Adrenal gland (tissue), 5 donors: ENCODE measurements at regions not wholly inside any gene's neighbourhood (a gene's known extent, or its start where the extent isn't known, plus 50 kb on each side); places are given as distances from the start of the nearest gene placed in this dataset.

Experiments used
- POLR2A ChIP-seq, 2 donors: fragments of 450-650 bp; IDR thresholded peaks; one replicate each; pipeline ENCODE4 v1.6.1; 2017; ENCODE audit warnings: antibody characterized with exemption in 2 of 2, mild to moderate bottlenecking in 2 of 2, moderate library complexity in 1 of 2
- TF ChIP-seq, protein P1 (sequence below), 6 experiments: fragments of 450-650 bp in 4 of 6; fragments of 200-600 bp in 2 of 6; sonication (generic) in 1 of 6; IDR thresholded peaks; 1 replicate in 5 of 6; 2 replicates in 1 of 6; pipeline versions ENCODE4 v1.5.1 to v1.8.0; 2016 to 2021; ENCODE audit warnings: antibody characterized with exemption in 6 of 6, mild to moderate bottlenecking in 2 of 6, moderate library complexity in 1 of 6
- donor health status: DM: no; HTN: no; CAD: no.

DNA sequence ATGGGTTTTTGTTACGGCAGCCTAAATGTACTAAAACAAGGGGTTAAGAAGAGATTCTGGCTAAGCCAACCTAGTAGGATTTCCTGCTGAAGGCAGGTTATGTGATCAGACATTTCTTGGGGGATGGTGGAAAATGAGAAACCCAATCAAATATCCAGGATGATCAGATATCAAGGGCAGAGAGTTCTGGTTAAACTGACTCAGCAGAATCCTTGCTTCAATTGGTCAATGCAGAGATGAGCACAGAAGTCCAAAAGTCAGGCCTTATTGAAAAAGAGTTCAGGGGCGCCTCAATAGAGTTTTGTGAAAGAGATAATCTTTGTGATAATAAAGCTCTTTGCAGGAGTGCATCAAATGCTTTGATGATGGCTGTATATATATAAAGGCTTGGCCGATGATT is 237.1 kb downstream of the AMY1C start:
- no peak for TF ChIP-seq POLR2A (IDR thresholded peaks at IDR 0.05)
- TF ChIP-seq, protein P1, sequence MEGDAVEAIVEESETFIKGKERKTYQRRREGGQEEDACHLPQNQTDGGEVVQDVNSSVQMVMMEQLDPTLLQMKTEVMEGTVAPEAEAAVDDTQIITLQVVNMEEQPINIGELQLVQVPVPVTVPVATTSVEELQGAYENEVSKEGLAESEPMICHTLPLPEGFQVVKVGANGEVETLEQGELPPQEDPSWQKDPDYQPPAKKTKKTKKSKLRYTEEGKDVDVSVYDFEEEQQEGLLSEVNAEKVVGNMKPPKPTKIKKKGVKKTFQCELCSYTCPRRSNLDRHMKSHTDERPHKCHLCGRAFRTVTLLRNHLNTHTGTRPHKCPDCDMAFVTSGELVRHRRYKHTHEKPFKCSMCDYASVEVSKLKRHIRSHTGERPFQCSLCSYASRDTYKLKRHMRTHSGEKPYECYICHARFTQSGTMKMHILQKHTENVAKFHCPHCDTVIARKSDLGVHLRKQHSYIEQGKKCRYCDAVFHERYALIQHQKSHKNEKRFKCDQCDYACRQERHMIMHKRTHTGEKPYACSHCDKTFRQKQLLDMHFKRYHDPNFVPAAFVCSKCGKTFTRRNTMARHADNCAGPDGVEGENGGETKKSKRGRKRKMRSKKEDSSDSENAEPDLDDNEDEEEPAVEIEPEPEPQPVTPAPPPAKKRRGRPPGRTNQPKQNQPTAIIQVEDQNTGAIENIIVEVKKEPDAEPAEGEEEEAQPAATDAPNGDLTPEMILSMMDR (IDR thresholded peaks at IDR 0.05) = no peak
